ENCODE measurements at regions not wholly inside any gene's neighbourhood (a gene's known extent, or its start where the extent isn't known, plus 50 kb on each side); places are given as distances from the start of the nearest gene placed in this dataset.

GRCh38 chr6:91386204-91386603 is 799.3 kb upstream of the MAP3K7 start:
- no peak for DNase-seq (ENCODE audit: low spot score)

- no peak for DNase-seq (ENCODE audit: low spot score)
These were observed 796.3 kb upstream of the MAP3K7 start for GRCh38 chr6:91383207-91383606.

- DNase-seq (ENCODE audit: low spot score): no peak
These were observed 789.8 kb upstream of the MAP3K7 start for GRCh38 chr6:91376686-91377085.

GRCh38 chr6:91366781-91367180 is 779.9 kb upstream of the MAP3K7 start:
- no peak for DNase-seq (ENCODE audit: low spot score)

- DNase-seq (ENCODE audit: low spot score): no peak
These were observed 772.1 kb upstream of the MAP3K7 start for GRCh38 chr6:91358986-91359385.

- DNase-seq (ENCODE audit: low spot score): no peak
These were observed 766.0 kb upstream of the MAP3K7 start for GRCh38 chr6:91352878-91353277.

GRCh38 chr6:91352321-91352720 is 765.4 kb upstream of the MAP3K7 start:
- no peak for DNase-seq (ENCODE audit: low spot score)

GRCh38 chr6:91350146-91350908 is 763.5 kb upstream of the MAP3K7 start:
- DNase-seq (ENCODE audit: low spot score): no peak

- no peak for DNase-seq (ENCODE audit: low spot score)
These were observed 754.6 kb upstream of the MAP3K7 start for GRCh38 chr6:91341473-91341872.

GRCh38 chr6:91340896-91341395 is 754.1 kb upstream of the MAP3K7 start:
- no peak for DNase-seq (ENCODE audit: low spot score)

- DNase-seq (ENCODE audit: low spot score): no peak
These were observed 751.1 kb upstream of the MAP3K7 start for GRCh38 chr6:91337967-91338366.

GRCh38 chr6:91330896-91331295 is 744.0 kb upstream of the MAP3K7 start:
- DNase-seq (ENCODE audit: low spot score): no peak

- no peak for DNase-seq (ENCODE audit: low spot score)
These were observed 741.4 kb upstream of the MAP3K7 start for GRCh38 chr6:91328241-91328640.

- DNase-seq (ENCODE audit: low spot score): no peak
These were observed 737.8 kb upstream of the MAP3K7 start for GRCh38 chr6:91324711-91325110.

- no peak for DNase-seq (ENCODE audit: low spot score)
These were observed 731.1 kb upstream of the MAP3K7 start for GRCh38 chr6:91317984-91318383.

- no peak for DNase-seq (ENCODE audit: low spot score)
These were observed 730.5 kb upstream of the MAP3K7 start for GRCh38 chr6:91317247-91317835.

GRCh38 chr6:91310178-91310577 is 723.3 kb upstream of the MAP3K7 start:
- DNase-seq (ENCODE audit: low spot score): no peak

GRCh38 chr6:91305755-91306154 is 718.9 kb upstream of the MAP3K7 start:
- no peak for DNase-seq (ENCODE audit: low spot score)

GRCh38 chr6:91304521-91304920 is 717.6 kb upstream of the MAP3K7 start:
- no peak for DNase-seq (ENCODE audit: low spot score)

- DNase-seq (ENCODE audit: low spot score): no peak
These were observed 716.5 kb upstream of the MAP3K7 start for GRCh38 chr6:91303326-91303725.

GRCh38 chr6:91299544-91300491 is 712.9 kb upstream of the MAP3K7 start:
- DNase-seq (ENCODE audit: low spot score): no peak

GRCh38 chr6:91298543-91299145 is 711.8 kb upstream of the MAP3K7 start:
- no peak for DNase-seq (ENCODE audit: low spot score)
